ENCODE measurements at regions not wholly inside any gene's neighbourhood (a gene's known extent, or its start where the extent isn't known, plus 50 kb on each side); places are given as distances from the start of the nearest gene placed in this dataset.

DNA sequence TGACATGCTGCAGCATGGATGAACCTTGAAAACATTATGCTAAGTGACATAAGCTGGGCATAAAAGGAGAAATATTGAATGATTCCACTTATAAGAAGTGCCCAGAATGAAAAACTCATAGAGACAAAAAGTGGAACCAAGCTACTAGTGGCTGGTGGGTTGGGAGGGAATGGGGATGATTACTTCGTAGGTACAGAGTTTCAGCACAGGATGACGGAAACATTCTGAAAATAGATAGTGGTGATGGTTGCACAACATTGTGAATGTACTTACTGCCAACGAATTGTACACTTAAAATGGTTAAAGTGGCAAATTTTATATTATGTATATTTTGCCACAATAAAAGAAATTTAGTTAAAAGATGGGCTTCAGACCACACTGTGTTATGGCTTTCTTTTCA, 93.6 kb downstream of the RPLP1 start:
- H3K27ac ChIP-seq (ENCODE audit: low read depth, low read length) = no peak overlapping the region
- H3K9ac ChIP-seq (ENCODE audit: extremely low read depth, low read length, poor library complexity, severe bottlenecking) = no peak overlapping the region
- Mint-ChIP-seq H3K27me3 (ENCODE audit: insufficient read depth) (peaks cover 97% of the 10 kb centered on the region), H3K36me3 (ENCODE audit: low read depth) (no peaks in the 10 kb centered on the region), H3K27ac (no peak overlapping the region), H3K4me3 (no peak overlapping the region), H3K4me1 (peaks cover 3% of the 10 kb centered on the region), H3K9me3 (peaks cover 9% of the 10 kb centered on the region)
- no peaks in the 10 kb centered on the region for H3K4me1 ChIP-seq (ENCODE audit: control insufficient read depth, insufficient read depth, low read length)
- no peaks in the 10 kb centered on the region for H3K36me3 ChIP-seq (ENCODE audit: control insufficient read depth, insufficient read depth, low read length)
- H3K4me3 ChIP-seq (ENCODE audit: low read length) = no peak overlapping the region
- H3K9me3 ChIP-seq (ENCODE audit: control insufficient read depth, low read length) = peaks cover 14% of the 10 kb centered on the region
- TF ChIP-seq, protein P1, sequence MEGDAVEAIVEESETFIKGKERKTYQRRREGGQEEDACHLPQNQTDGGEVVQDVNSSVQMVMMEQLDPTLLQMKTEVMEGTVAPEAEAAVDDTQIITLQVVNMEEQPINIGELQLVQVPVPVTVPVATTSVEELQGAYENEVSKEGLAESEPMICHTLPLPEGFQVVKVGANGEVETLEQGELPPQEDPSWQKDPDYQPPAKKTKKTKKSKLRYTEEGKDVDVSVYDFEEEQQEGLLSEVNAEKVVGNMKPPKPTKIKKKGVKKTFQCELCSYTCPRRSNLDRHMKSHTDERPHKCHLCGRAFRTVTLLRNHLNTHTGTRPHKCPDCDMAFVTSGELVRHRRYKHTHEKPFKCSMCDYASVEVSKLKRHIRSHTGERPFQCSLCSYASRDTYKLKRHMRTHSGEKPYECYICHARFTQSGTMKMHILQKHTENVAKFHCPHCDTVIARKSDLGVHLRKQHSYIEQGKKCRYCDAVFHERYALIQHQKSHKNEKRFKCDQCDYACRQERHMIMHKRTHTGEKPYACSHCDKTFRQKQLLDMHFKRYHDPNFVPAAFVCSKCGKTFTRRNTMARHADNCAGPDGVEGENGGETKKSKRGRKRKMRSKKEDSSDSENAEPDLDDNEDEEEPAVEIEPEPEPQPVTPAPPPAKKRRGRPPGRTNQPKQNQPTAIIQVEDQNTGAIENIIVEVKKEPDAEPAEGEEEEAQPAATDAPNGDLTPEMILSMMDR (conservative IDR thresholded peaks at IDR 0.05) = no peak
- no peak for DNase-seq
- peaks cover 99% of the 10 kb centered on the region for H3K27me3 ChIP-seq (ENCODE audit: control insufficient read depth, insufficient read depth, low read length, poor library complexity, severe bottlenecking)
- 50 to 57% methylated on average over 2 to 3 of the region's 3 CpGs for WGBS, 2 experiments (ENCODE audit: insufficient coverage in 1 of 2, insufficient read length in 1 of 2)

DNA sequence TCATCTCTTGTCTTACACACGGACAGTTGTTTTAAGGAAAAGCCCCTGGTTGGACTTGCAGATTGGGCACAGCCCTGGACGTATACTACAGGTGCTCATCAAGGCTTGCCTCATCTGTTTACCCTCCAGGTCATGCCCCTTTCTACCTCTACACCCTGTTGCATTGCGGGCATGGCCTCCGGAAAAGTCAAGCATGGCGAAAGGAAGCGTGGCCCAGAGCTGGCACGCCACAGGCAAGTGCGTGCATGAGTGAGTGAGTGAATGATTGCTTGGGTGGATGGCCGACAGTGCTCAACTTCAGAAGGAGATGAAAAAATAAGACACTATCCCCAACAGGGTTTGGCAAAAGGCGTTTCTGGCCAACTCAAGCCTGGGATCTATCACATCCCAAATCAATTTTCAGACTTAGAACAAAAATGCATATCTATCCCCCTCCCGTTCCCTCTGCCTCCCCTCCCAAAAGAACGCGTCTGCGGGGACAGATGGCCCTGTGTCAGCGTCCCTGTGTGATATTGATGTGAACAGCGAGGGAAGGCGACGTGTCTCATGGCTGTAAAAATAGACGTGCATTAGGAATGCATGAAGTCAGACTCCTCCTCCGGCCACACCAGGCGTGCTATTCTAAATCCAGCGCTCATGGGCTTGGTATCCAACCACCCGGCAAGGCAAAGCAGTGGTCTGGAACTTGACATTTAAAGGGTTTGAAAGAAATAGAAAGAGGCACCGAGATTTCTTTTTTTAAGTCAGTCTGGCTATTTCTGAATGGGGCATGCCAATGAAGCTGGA, 96.0 kb downstream of the RPLP1 start:
- H3K4me3 ChIP-seq (ENCODE audit: low read length) = no peak overlapping the region
- Mint-ChIP-seq H3K4me1 (peaks cover under 1% of the 10 kb centered on the region), H3K27me3 (ENCODE audit: insufficient read depth) (peaks cover 99% of the 10 kb centered on the region), H3K4me3 (no peak overlapping the region), H3K27ac (no peak overlapping the region), H3K9me3 (peaks cover 28% of the 10 kb centered on the region), H3K36me3 (ENCODE audit: low read depth) (no peaks in the 10 kb centered on the region)
- no peak overlapping the region for H3K9ac ChIP-seq (ENCODE audit: extremely low read depth, low read length, poor library complexity, severe bottlenecking)
- H3K36me3 ChIP-seq (ENCODE audit: control insufficient read depth, insufficient read depth, low read length) = no peaks in the 10 kb centered on the region
- DNase-seq = no peak
- no peak overlapping the region for H3K27ac ChIP-seq (ENCODE audit: low read depth, low read length)
- H3K4me1 ChIP-seq (ENCODE audit: control insufficient read depth, insufficient read depth, low read length) = peaks cover 4% of the 10 kb centered on the region
- peaks cover 96% of the 10 kb centered on the region for H3K27me3 ChIP-seq (ENCODE audit: control insufficient read depth, insufficient read depth, low read length, poor library complexity, severe bottlenecking)
- TF ChIP-seq, protein P1 (conservative IDR thresholded peaks at IDR 0.05) = no peak
- 92 to 93% methylated on average over 13 to 24 of the region's 24 CpGs for WGBS, 2 experiments (ENCODE audit: insufficient coverage in 1 of 2, insufficient read length in 1 of 2)
- H3K9me3 ChIP-seq (ENCODE audit: control insufficient read depth, low read length) = peaks cover 31% of the 10 kb centered on the region

DNA sequence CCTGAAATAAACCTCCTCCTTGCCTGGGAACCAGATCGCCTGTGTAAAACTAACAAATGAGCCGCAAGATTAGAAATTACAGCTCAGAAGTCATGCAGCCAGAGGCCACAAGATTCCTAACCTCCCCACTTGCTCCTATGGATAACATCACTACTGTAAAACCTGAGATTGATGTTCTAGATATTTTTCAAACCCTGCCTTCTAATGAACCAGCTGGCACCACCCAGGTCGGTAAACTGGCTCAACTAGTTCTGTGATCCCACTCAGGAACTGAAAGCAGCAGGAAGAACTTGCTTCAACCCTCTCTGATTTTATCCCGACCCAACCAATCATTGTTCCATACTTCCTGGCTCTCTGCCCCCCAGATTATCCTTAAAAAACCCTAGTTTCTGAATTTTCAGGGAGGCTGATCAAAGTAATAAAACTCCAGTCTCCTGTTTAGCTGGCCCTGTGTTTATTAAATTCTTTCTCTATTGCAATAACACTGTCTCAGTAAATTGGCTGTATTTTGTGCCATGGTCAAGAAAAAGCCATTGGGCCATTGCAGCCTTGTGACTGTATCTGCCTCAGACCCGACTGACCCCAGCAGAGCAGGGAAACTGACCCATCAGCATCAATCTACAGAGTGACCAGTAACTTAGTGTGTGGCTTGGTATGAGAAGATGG, 98.9 kb downstream of the RPLP1 start:
- H3K27ac ChIP-seq (ENCODE audit: low read depth, low read length) = no peak overlapping the region
- peaks cover 28% of the 10 kb centered on the region for H3K9me3 Mint-ChIP-seq
- peaks cover 31% of the 10 kb centered on the region for H3K9me3 ChIP-seq (ENCODE audit: control insufficient read depth, low read length)
- TF ChIP-seq, protein P1 (conservative IDR thresholded peaks at IDR 0.05) = no peak
- H3K4me3 Mint-ChIP-seq = no peak overlapping the region
- no peak for DNase-seq
- H3K36me3 Mint-ChIP-seq (ENCODE audit: low read depth) = no peaks in the 10 kb centered on the region
- peaks cover 16% of the 10 kb centered on the region for H3K4me1 ChIP-seq (ENCODE audit: control insufficient read depth, insufficient read depth, low read length)
- H3K27me3 Mint-ChIP-seq (ENCODE audit: insufficient read depth) = peaks cover 84% of the 10 kb centered on the region
- peaks cover 80% of the 10 kb centered on the region for H3K27me3 ChIP-seq (ENCODE audit: control insufficient read depth, insufficient read depth, low read length, poor library complexity, severe bottlenecking)
- H3K27ac Mint-ChIP-seq = no peak overlapping the region
- H3K4me1 Mint-ChIP-seq = peaks cover 26% of the 10 kb centered on the region
- no peaks in the 10 kb centered on the region for H3K36me3 ChIP-seq (ENCODE audit: control insufficient read depth, insufficient read depth, low read length)
- 92 to 93% methylated on average over 5 of the region's 5 CpGs for WGBS, 2 experiments (ENCODE audit: insufficient coverage in 1 of 2, insufficient read length in 1 of 2)
- no peak overlapping the region for H3K9ac ChIP-seq (ENCODE audit: extremely low read depth, low read length, poor library complexity, severe bottlenecking)
- peak overlapping the region; percentile 12 for H3K4me3 ChIP-seq (ENCODE audit: low read length)

Data from endodermal cell (in vitro differentiated cells).